GM12891 (cell line): ENCODE measurements at regions not wholly inside any gene's neighbourhood (a gene's known extent, or its start where the extent isn't known, plus 50 kb on each side); places are given as distances from the start of the nearest gene placed in this dataset.

Source experiments
- DNase-seq: peaks from one replicate; pipeline ENCODE4 v3.0.0; 2011; ENCODE audit warnings: low spot score; ENCODE audit not compliant: insufficient read length
- FAIRE-seq: peaks from 2 replicates; lab custom pipeline; 2011; peaks lifted over from hg19 to GRCh38; lab: Jason Lieb, UNC
- PAX5 ChIP-seq: IDR thresholded peaks from 2 replicates; pipeline ENCODE4 v1.6.1; 2011; ENCODE audit warnings: low read length, moderate library complexity, mild to moderate bottlenecking; ENCODE audit not compliant: insufficient read depth, severe bottlenecking
- POLR2A ChIP-seq: IDR thresholded peaks from 2 replicates; pipeline ENCODE4 v1.6.1; 2011; ENCODE audit warnings: low read depth, low read length, control low read depth
- POLR2AphosphoS5 ChIP-seq: IDR thresholded peaks from 2 replicates; pipeline ENCODE4 v1.6.1; 2011; ENCODE audit warnings: low read depth, low read length, control low read depth
- POU2F2 ChIP-seq: IDR thresholded peaks from 2 replicates; pipeline ENCODE4 v1.6.1; 2011; ENCODE audit warnings: low read depth, mild to moderate bottlenecking, control low read depth, low read length, moderate library complexity
- SPI1 ChIP-seq: IDR thresholded peaks from 2 replicates; pipeline ENCODE4 v1.6.1; 2011; ENCODE audit warnings: low read depth, low read length, control low read depth
- TAF1 ChIP-seq: IDR thresholded peaks from 2 replicates; pipeline ENCODE4 v1.6.1; 2011; ENCODE audit warnings: low read depth, low read length, control low read depth

- FAIRE-seq (no peak), DNase-seq (no peak)
- TF ChIP-seq POLR2A (no peak), SPI1 (no peak), POU2F2 (no peak), POLR2AphosphoS5 (no peak), TAF1 (no peak), PAX5 (no peak)
Measured at GRCh38 chr13:71949441-71949840, 82.4 kb upstream of the DACH1 start.

GRCh38 chr13:71939186-71939585, 72.2 kb upstream of the DACH1 start:
- no peak for TF ChIP-seq SPI1
- no peak for TF ChIP-seq POLR2A
- TF ChIP-seq PAX5, result no peak
- no peak for TF ChIP-seq POLR2AphosphoS5
- TF ChIP-seq TAF1, result no peak
- no peak for TF ChIP-seq POU2F2
- no peak for FAIRE-seq
- DNase-seq, result no peak

- FAIRE-seq (no peak), DNase-seq (no peak)
- TF ChIP-seq POLR2A (no peak), SPI1 (no peak), POU2F2 (no peak), TAF1 (no peak)
Measured at GRCh38 chr13:71935166-71935840, 68.3 kb upstream of the DACH1 start.

GRCh38 chr13:71924931-71925330, 57.9 kb upstream of the DACH1 start:
- DNase-seq (no peak), FAIRE-seq (no peak)
- TF ChIP-seq POU2F2, result no peak
- no peak for TF ChIP-seq PAX5
- TF ChIP-seq TAF1, result no peak
- TF ChIP-seq SPI1, result no peak
- no peak for TF ChIP-seq POLR2A
- TF ChIP-seq POLR2AphosphoS5, result no peak

GRCh38 chr13:71922194-71922593, 55.2 kb upstream of the DACH1 start:
- TF ChIP-seq POLR2A (no peak), TAF1 (no peak), POU2F2 (no peak), PAX5 (no peak), POLR2AphosphoS5 (no peak), SPI1 (no peak)
- FAIRE-seq, result no peak
- DNase-seq, result no peak
